Small intestine (tissue), 7 donors: ENCODE measurements at regions not wholly inside any gene's neighbourhood (a gene's known extent, or its start where the extent isn't known, plus 50 kb on each side); places are given as distances from the start of the nearest gene placed in this dataset.

Experiments used
- DNase-seq, 2 donors: peaks; one replicate each; pipeline versions ENCODE4 v3.0.0 to v3.0.0-alpha.2; 2013
- FAIRE-seq: peaks from 2 replicates; lab custom pipeline; 2012; peaks lifted over from hg19 to GRCh38; lab: Jason Lieb, UNC
- H3K27ac ChIP-seq, 3 donors: one replicate each; pipeline ENCODE4 v1.5.1; 2013; ENCODE audit warnings: low read length in 2 of 3, mild to moderate bottlenecking in 2 of 3, control low read depth in 1 of 3, inconsistent platforms in 1 of 3, low read depth in 1 of 3, moderate library complexity in 1 of 3
- H3K27me3 ChIP-seq, 3 donors: one replicate each; pipeline ENCODE4 v1.6.1; 2013; ENCODE audit warnings: low read length in 3 of 3, inconsistent platforms in 1 of 3; ENCODE audit not compliant: control insufficient read depth in 3 of 3, insufficient read depth in 3 of 3
- H3K36me3 ChIP-seq, 3 donors: one replicate each; pipeline ENCODE4 v1.6.1; 2013; ENCODE audit warnings: low read length in 3 of 3, inconsistent platforms in 1 of 3, low read depth in 1 of 3, mild to moderate bottlenecking in 1 of 3, moderate library complexity in 1 of 3; ENCODE audit not compliant: control insufficient read depth in 3 of 3, insufficient read depth in 2 of 3
- H3K4me1 ChIP-seq, 3 donors: one replicate each; pipeline ENCODE4 v1.6.1; 2013; ENCODE audit warnings: low read length in 2 of 3, inconsistent platforms in 1 of 3, low read depth in 1 of 3, mild to moderate bottlenecking in 1 of 3, moderate library complexity in 1 of 3; ENCODE audit not compliant: control insufficient read depth in 3 of 3, insufficient read depth in 2 of 3
- H3K4me3 ChIP-seq, 3 donors: one replicate each; pipeline ENCODE4 v1.5.1; 2013; ENCODE audit warnings: low read length in 3 of 3, control low read depth in 1 of 3, inconsistent platforms in 1 of 3, low read depth in 1 of 3, mild to moderate bottlenecking in 1 of 3, moderate library complexity in 1 of 3
- H3K9me3 ChIP-seq, 2 donors: one replicate each; pipeline ENCODE4 v1.6.1; 2013; ENCODE audit warnings: low read depth in 1 of 2, low read length in 1 of 2; ENCODE audit not compliant: control insufficient read depth in 2 of 2, insufficient read depth in 1 of 2
- WGBS, 3 donors: extraction: QIAGEN DNeasy Blood & Tissue Kit; methylation state at CpG; one replicate each; pipeline ENCODE4 v1.1.7; 2013; 5-methylcytosine and 5-hydroxymethylcytosine counted together
- donor health status: healthy with polysubstance abuse.
- donor health status: control.
- donor health status: control.
- donor health status: Bipolar disorder and iron deficiency.
- donor health status: healthy.

DNA sequence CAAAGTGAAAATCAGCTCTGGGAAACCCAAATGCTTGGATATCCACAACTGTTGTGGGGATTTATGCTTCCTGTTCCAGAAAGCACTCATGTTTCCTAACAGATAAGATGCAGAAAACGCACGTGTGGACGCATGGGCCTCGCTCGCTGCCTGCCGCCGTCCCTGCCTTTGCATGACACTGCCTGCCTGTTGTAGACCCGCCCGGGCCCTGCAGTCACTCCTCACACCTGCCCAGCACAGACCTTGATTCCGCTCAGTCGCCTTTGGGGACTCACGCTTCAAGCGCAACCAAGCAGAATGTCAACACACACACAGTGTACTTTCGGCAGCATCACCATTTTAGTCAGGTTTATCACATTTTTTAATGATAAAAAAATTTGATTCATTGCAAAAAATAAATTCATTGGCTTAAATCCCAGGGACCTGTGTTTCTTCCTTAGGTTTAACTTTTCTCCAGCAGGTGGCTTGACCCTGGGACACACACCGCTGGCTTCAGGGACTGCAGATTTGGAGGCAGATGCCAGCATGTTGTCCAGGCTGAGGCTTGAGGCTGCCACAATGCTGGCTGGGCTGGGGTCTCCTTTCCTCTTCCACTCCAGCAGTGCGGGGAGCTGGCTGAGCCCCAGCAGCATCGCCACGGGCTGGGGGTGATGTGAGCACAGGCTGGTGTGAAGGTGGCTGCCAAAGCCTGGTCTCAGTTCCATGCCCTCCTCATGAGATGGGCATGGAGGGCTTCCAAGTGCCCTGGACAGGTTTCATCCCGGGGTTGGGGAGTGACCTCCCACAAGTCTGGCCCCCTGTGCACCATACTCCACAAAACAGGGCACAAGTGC is 416.9 kb upstream of the IRX4 start:
- 69 to 77% (median 70%) methylated on average over 18 to 19 of the region's 19 CpGs for WGBS, 3 donors
- no peaks in the 10 kb centered on the region for H3K9me3 ChIP-seq
- H3K4me1 ChIP-seq, result no peaks in the 10 kb centered on the region
- H3K36me3 ChIP-seq, result no peaks in the 10 kb centered on the region
- no peak overlapping the region for H3K4me3 ChIP-seq
- no peak for DNase-seq
- no peak overlapping the region for H3K27ac ChIP-seq
- H3K27me3 ChIP-seq, result no peaks in the 10 kb centered on the region
- FAIRE-seq, result no peak

DNA sequence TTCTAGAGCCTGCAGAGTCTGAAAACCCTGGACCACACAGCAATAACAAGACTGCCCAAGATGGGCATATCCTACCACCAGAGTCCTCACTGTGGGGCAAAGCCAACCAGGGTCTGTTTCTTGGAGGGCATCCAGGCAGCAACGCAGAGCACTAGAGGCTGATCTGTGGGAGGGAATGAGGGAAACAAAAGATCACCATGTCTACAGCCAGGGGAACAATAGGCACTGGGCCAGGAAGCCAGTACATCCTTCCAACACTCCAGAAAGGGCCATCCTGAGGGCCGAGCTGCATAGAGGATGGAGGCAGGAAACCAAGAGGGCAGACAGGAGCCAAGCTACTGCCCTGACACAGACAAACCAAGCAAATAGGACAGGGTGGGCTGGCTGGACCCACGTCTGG is 416.1 kb upstream of the IRX4 start:
- 26 to 36% (median 31%) methylated on average over 3 of the region's 3 CpGs for WGBS, 3 donors
- no peak for DNase-seq

DNA sequence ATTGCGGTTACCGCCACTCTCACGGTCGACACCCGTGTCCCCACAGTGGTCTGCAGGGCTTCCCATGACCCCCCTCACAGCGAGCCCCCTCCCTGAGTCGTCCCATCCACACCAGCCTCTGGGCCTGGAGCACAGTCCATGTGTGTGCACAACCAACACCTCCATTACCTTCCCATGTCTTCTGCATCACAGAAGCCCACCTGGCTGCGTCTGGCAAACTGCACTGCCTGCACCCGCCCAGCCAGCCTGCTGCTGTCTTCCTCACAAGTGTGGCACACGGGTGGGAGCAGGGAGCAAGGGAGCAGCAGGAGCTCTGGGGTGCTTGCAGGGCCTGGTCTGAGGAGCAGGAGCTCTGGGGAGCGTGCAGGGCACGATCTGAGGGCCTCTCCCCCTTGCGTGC is 415.3 kb upstream of the IRX4 start:
- WGBS, 3 donors, result 67 to 85% (median 69%) methylated on average over 13 of the region's 13 CpGs
- no peak overlapping the region for H3K27ac ChIP-seq
- FAIRE-seq, result no peak
- no peaks in the 10 kb centered on the region for H3K9me3 ChIP-seq
- H3K27me3 ChIP-seq, result no peaks in the 10 kb centered on the region
- no peaks in the 10 kb centered on the region for H3K4me1 ChIP-seq
- no peaks in the 10 kb centered on the region for H3K36me3 ChIP-seq
- DNase-seq, result no peak
- H3K4me3 ChIP-seq, result no peak overlapping the region

More for the DNA sequence above, 416.1 kb upstream of the IRX4 start:
- Histone ChIP-seq H3K4me1 (no peaks in the 10 kb centered on the region), H3K4me3 (no peak overlapping the region), H3K9me3 (no peaks in the 10 kb centered on the region), H3K27ac (no peak overlapping the region), H3K36me3 (no peaks in the 10 kb centered on the region), H3K27me3 (no peaks in the 10 kb centered on the region)
- no peak for FAIRE-seq

DNA sequence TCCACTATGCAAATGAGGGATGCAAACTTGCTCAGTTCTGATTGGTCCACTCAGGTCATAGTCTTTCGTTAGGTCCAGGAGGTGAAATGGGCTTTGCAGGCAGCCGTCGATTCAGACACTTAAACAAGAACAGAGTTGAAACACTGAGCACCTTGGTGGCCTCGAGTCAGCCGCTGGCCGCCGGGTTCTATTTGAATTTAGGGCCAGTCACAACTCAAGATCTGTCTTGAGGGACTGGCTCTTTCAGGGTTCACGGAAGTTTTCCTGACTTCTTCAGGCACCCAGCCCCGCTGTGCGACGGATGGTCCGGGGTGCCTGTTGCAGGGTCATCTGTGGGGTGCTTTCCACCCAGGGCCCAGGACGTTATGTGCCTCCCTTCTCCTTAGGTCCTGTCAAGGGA is 412.8 kb upstream of the IRX4 start:
- H3K4me1 ChIP-seq, result no peaks in the 10 kb centered on the region
- FAIRE-seq (no peak), DNase-seq (no peak)
- no peaks in the 10 kb centered on the region for H3K36me3 ChIP-seq
- WGBS, 3 donors, result 86 to 92% (median 91%) methylated on average over 13 of the region's 13 CpGs
- H3K27me3 ChIP-seq, result no peaks in the 10 kb centered on the region
- H3K9me3 ChIP-seq, result no peaks in the 10 kb centered on the region
- H3K27ac ChIP-seq, result no peak overlapping the region
- H3K4me3 ChIP-seq, result no peak overlapping the region

DNA sequence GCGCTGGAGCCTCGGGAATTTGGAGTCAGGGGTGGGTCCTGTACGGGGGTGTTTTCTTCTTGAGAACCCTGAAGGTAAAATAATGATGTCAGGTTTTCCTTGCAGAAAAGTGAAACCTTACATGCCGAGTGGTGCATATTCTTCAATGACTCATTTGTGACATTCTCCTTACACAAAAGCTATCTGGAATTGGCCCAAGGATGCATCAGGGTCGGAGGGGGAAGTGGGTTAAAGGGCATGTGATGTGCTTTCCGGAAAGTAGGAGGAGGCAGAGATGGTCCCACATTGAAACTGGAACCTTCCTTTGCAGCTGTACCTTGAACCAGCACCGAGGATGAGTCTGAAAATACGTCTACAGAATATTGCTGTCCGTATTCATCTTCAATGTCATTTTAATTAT is 411.2 kb upstream of the IRX4 start:
- H3K4me1 ChIP-seq, result no peaks in the 10 kb centered on the region
- H3K27ac ChIP-seq, result no peak overlapping the region
- DNase-seq (no peak), FAIRE-seq (no peak)
- no peaks in the 10 kb centered on the region for H3K9me3 ChIP-seq
- H3K4me3 ChIP-seq, result no peak overlapping the region
- no peaks in the 10 kb centered on the region for H3K27me3 ChIP-seq
- 68 to 72% (median 71%) methylated on average over 9 of the region's 9 CpGs for WGBS, 3 donors
- no peaks in the 10 kb centered on the region for H3K36me3 ChIP-seq

DNA sequence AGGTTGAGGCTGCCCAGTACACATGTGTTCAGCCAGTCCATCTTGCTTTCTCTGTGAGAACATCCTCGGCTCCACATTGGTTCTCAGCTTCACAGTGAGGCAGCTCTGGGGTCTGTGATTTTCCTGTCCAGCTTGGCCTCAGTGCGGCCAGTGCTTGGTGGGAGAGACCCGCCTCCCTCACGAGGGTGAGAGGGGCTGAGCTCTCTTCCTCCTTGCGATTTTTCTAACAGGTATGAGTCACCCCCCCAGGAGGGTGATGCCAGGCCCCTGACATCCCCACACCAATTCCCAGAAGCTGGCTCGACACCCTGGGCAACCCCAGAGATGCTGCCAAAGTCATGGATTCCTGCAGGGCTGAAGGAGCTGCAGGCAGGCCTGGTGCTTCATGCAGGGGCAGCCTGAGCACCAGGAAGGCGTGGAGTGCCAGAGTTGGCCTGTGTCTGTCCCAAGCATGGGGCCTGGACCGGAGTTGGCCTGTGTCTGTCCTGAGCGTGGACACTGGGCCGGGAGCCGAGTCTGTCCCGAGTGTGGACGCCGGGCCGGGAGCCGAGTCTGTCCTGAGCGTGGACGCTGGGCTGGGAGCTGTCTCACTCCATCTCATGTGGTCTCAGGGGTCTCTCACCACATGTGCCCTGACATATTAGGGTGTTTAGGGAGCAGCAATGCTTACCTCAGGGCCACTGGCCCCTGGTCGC is 408.6 kb upstream of the IRX4 start:
- WGBS, 3 donors, result 89 to 93% (median 90%) methylated on average over 19 of the region's 19 CpGs
- Histone ChIP-seq H3K27ac (no peak overlapping the region), H3K4me1 (no peaks in the 10 kb centered on the region), H3K9me3 (no peaks in the 10 kb centered on the region), H3K27me3 (no peaks in the 10 kb centered on the region), H3K4me3 (no peak overlapping the region), H3K36me3 (no peaks in the 10 kb centered on the region)
- FAIRE-seq (no peak), DNase-seq (no peak)

DNA sequence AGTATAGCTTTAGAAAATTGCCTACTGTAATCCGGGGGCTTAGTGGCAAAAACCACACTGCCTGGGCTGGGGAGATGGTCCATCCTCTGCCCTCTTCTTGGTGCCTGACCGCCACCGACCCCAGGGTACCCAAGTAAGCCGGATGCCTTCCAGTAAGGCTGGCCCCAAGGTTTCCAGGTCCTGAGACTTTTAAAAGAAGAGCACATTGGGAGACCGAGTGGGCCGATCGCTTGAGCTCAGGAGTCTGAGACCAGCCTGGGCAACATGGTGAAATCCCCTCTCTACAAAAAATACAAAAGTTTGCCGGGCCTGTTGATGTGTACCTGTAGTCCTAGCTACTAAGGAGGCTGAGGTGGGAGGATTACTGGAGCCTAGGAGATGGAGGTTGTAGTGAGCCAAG is 406.7 kb upstream of the IRX4 start:
- H3K9me3 ChIP-seq, result no peaks in the 10 kb centered on the region
- H3K36me3 ChIP-seq, result no peaks in the 10 kb centered on the region
- no peaks in the 10 kb centered on the region for H3K4me1 ChIP-seq
- H3K27me3 ChIP-seq, result no peaks in the 10 kb centered on the region
- 86 to 95% (median 91%) methylated on average over 8 of the region's 8 CpGs for WGBS, 3 donors
- no peak overlapping the region for H3K27ac ChIP-seq
- FAIRE-seq (no peak), DNase-seq (no peak)
- no peak overlapping the region for H3K4me3 ChIP-seq

DNA sequence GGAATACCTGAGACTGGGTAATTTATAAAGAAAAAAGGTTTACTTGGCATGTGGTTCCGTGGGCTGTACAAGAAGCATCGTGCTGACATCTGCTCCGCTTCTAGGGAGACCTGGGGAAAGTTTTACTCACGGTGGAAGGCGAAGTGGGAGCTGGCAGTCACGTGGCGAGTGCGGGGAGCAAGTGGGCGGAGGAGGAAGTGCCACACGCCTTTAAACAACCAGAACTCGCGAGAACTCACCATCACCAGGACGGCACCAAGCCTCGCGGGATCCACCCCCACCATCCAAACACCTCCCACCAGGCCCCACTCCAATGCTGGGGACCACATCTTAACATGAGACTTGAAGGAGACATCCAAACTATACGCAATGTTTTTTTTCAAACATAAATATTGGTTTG is 406.2 kb upstream of the IRX4 start:
- H3K27me3 ChIP-seq, result no peaks in the 10 kb centered on the region
- no peaks in the 10 kb centered on the region for H3K36me3 ChIP-seq
- H3K4me3 ChIP-seq, result no peak overlapping the region
- WGBS, 3 donors, result 75 to 88% (median 76%) methylated on average over 16 of the region's 16 CpGs
- FAIRE-seq, result no peak
- no peaks in the 10 kb centered on the region for H3K9me3 ChIP-seq
- H3K27ac ChIP-seq, result no peak overlapping the region
- no peaks in the 10 kb centered on the region for H3K4me1 ChIP-seq
- no peak for DNase-seq
